Heart left ventricle (tissue), 13 donors: ENCODE measurements at regions not wholly inside any gene's neighbourhood (a gene's known extent, or its start where the extent isn't known, plus 50 kb on each side); places are given as distances from the start of the nearest gene placed in this dataset.

ENCODE experiments used
- POLR2A ChIP-seq, 2 donors: fragments of 450-650 bp; IDR thresholded peaks; one replicate each; pipeline ENCODE4 v1.6.1; 2017; ENCODE audit warnings: antibody characterized with exemption in 2 of 2, mild to moderate bottlenecking in 2 of 2, moderate library complexity in 2 of 2
- TF ChIP-seq, protein P1 (sequence below), 12 donors: fragments of 200-600 bp; sonication (generic) in 4 of 12; IDR thresholded peaks; one replicate each; pipeline versions ENCODE4 v1.5.0 to v1.8.0; 2018 to 2022; ENCODE audit warnings: antibody characterized with exemption in 12 of 12, mild to moderate bottlenecking in 5 of 12
- donor health status: ischemic (EF 13 %, LVEDD 7.1; RV severe dilation, severe dysfunction).
- donor health status: DM: no; HTN: yes; CAD: no.
- donor health status: DM: no; HTN: no; CAD: no.
- donor health status: ischemic (EF 25% LVEDD 6.9; RV normal size, moderate dysfunction).
- donor health status: ischemic (EF 25% LVEDD 5.7; RV mildly dilated, moderate dysfunction).
- donor health status: ischemic (EF 35%, LVEDD 5.7; RV mildly dilated, moderate dysfunction).
- donor health status: nonischemic (EF 11% LVEDD 7.7; RV severe dilation, severe dysfunction).
- donor health status: DM: yes; HTN: yes; CAD: no.
- donor health status: PGD.
- donor health status: ischemic (EF 29% LVEDD 5.4; RV normal size, mild dysfunction).
- donor health status: nonischemic (EF 23%, LVEDD 6.1; RV moderate dilation, normal function).

DNA sequence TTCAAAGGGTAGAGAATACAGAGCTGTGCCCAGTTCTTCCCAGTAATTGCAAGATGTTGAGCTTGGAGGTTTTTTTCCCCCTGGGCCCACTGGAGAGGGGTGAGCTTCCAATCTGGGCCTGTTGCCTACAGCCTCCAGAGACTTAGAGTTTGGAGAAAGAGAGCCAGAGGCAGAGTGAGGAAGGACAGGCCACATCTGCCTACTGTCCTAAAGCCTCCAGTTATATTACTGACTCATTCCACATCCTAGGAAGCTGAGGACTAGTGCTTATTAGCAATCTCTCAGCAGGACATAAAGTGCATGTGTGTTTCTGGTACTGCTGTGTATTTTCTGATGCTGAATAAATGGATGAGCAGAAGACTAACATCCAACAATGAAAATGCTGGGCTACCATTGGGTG, 181.0 kb upstream of the MAMLD1 start:
- TF ChIP-seq, protein P1, sequence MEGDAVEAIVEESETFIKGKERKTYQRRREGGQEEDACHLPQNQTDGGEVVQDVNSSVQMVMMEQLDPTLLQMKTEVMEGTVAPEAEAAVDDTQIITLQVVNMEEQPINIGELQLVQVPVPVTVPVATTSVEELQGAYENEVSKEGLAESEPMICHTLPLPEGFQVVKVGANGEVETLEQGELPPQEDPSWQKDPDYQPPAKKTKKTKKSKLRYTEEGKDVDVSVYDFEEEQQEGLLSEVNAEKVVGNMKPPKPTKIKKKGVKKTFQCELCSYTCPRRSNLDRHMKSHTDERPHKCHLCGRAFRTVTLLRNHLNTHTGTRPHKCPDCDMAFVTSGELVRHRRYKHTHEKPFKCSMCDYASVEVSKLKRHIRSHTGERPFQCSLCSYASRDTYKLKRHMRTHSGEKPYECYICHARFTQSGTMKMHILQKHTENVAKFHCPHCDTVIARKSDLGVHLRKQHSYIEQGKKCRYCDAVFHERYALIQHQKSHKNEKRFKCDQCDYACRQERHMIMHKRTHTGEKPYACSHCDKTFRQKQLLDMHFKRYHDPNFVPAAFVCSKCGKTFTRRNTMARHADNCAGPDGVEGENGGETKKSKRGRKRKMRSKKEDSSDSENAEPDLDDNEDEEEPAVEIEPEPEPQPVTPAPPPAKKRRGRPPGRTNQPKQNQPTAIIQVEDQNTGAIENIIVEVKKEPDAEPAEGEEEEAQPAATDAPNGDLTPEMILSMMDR (IDR thresholded peaks at IDR 0.05): no peak
- TF ChIP-seq POLR2A (IDR thresholded peaks at IDR 0.05): no peak
